Right lobe of liver (tissue), 6 donors: ENCODE measurements at regions not wholly inside any gene's neighbourhood (a gene's known extent, or its start where the extent isn't known, plus 50 kb on each side); places are given as distances from the start of the nearest gene placed in this dataset.

ENCODE experiments used
- ATAC-seq, 4 donors: fragments of 200-7000 bp; cut with Tn5 transposase; one replicate each; pipeline ENCODE4 v1.9.1; 2020; ENCODE audit warnings: mild to moderate bottlenecking in 4 of 4, moderate library complexity in 4 of 4
- DNase-seq, 3 donors: peaks; one replicate each; pipeline ENCODE4 v3.0.0-alpha.2; 2020
- H3K27ac ChIP-seq, 3 donors: fragments of 200-600 bp; one replicate each; pipeline ENCODE4 v1.8.0; 2022
- H3K27me3 ChIP-seq, 2 donors: fragments of 200-600 bp; one replicate each; pipeline ENCODE4 v1.8.0; 2022
- H3K36me3 ChIP-seq, 4 donors: fragments of 200-600 bp; sonication (generic) in 1 of 4; one replicate each; pipeline versions ENCODE4 v1.5.1 to v1.8.0; 2017 to 2022; ENCODE audit warnings: control low read depth in 1 of 4
- H3K4me1 ChIP-seq, 4 donors: fragments of 200-600 bp; sonication (generic) in 1 of 4; one replicate each; pipeline versions ENCODE4 v1.5.1 to v1.8.0; 2017 to 2022; ENCODE audit warnings: control low read depth in 1 of 4
- H3K4me3 ChIP-seq, 3 donors: fragments of 200-600 bp; one replicate each; pipeline ENCODE4 v1.8.0; 2022
- H3K9me3 ChIP-seq, 4 donors: fragments of 200-600 bp; sonication (generic) in 1 of 4; one replicate each; pipeline versions ENCODE4 v1.5.1 to v1.8.0; 2017 to 2022; ENCODE audit warnings: control low read depth in 1 of 4
- POLR2A ChIP-seq: fragments of 450-650 bp; IDR thresholded peaks from one replicate; pipeline ENCODE4 v1.6.1; 2017; ENCODE audit warnings: antibody characterized with exemption, mild to moderate bottlenecking
- WGBS: methylation state at CpG from one replicate; pipeline ENCODE4 v1.1.6; 2018; ENCODE audit warnings: low coverage, low lambda C conversion rate; ENCODE audit not compliant: insufficient coverage; ENCODE audit errors: missing lambda C conversion rate; 5-methylcytosine and 5-hydroxymethylcytosine counted together
- intact Hi-C, 2 donors: fragments of 100-400 bp; cut with DNase I; formaldehyde crosslinking; loops; one replicate each; pipeline versions ENCODE4 v1.11.2 to v1.14.1; 2022
- TF ChIP-seq, protein P1 (sequence below), 4 donors: fragments of 200-600 bp in 3 of 4; fragments of 450-650 bp in 1 of 4; IDR thresholded peaks; one replicate each; pipeline versions ENCODE4 v1.5.1 to v1.8.0; 2016 to 2022; ENCODE audit warnings: antibody characterized with exemption in 4 of 4, mild to moderate bottlenecking in 2 of 4
- donor health status: DM: no; HTN: yes; CAD: no.
- donor health status: DM: no; HTN: no; CAD: no.
- donor health status: DM: no; HTN: no; CAD: no.
- donor health status: DM: no; HTN: yes; CAD: no.
- donor health status: DM: no; HTN: yes; CAD: no.

DNA sequence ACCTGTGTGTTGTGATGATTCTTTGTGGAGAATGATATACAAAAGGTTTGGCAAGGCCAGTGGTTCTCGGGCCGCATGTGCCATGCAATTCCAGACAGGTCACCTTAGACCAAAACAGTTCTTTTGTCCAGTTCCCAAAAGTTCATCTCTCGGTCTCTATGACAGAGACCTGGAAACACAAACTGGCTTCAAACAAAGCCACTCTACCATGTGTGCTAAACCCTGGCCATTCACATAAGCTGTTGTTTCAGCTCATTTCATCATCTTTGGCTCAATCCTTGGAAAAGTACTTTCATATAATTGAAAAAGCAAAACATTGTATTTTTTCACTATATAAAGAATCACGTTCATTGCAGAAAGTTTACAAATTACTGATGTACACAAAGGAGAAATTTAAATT is 210.5 kb upstream of the SEMA6A start:
- Histone ChIP-seq H3K9me3 (peaks cover 0 to 3% (median 0%) of the 10 kb centered on the region in 4 donors), H3K27ac (no peak overlapping the region), H3K4me3 (no peak overlapping the region), H3K27me3 (no peaks in the 10 kb centered on the region), H3K36me3 (no peaks in the 10 kb centered on the region), H3K4me1 (no peaks in the 10 kb centered on the region)
- 84% methylated on average over 3 of the region's 4 CpGs for WGBS
- TF ChIP-seq POLR2A, result no peak
- TF ChIP-seq, protein P1, sequence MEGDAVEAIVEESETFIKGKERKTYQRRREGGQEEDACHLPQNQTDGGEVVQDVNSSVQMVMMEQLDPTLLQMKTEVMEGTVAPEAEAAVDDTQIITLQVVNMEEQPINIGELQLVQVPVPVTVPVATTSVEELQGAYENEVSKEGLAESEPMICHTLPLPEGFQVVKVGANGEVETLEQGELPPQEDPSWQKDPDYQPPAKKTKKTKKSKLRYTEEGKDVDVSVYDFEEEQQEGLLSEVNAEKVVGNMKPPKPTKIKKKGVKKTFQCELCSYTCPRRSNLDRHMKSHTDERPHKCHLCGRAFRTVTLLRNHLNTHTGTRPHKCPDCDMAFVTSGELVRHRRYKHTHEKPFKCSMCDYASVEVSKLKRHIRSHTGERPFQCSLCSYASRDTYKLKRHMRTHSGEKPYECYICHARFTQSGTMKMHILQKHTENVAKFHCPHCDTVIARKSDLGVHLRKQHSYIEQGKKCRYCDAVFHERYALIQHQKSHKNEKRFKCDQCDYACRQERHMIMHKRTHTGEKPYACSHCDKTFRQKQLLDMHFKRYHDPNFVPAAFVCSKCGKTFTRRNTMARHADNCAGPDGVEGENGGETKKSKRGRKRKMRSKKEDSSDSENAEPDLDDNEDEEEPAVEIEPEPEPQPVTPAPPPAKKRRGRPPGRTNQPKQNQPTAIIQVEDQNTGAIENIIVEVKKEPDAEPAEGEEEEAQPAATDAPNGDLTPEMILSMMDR (IDR thresholded peaks at IDR 0.05), result no peak
- no peak for ATAC-seq
- no peak for DNase-seq
- intact Hi-C loops, result no loop called here

DNA sequence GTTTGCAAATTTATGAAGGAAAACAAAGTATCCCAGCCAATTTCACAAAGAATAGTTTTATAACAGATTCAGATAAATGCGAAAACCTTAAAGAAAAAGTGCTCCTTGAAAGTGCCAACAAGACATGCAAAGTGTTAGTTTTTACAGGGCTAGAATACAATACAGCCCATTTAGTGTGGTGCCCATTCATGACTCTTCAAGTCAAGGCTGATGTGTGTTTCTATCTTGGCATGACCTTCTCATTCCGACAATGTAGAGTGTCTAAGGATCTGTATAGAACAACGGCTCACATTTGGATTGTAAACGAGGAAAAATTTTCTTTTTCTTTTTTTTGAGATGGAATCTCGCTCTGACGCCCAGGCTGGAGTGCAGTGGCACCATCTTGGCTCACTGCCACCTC is 205.2 kb upstream of the SEMA6A start:
- WGBS, result 82% methylated on average over 6 of the region's 6 CpGs
- intact Hi-C loops, result no loop called here
- H3K36me3 ChIP-seq, result no peaks in the 10 kb centered on the region
- no peak overlapping the region for H3K27ac ChIP-seq
- no peak overlapping the region for H3K4me3 ChIP-seq
- DNase-seq (no peak), ATAC-seq (no peak)
- no peaks in the 10 kb centered on the region for H3K9me3 ChIP-seq
- no peaks in the 10 kb centered on the region for H3K27me3 ChIP-seq
- H3K4me1 ChIP-seq, result no peaks in the 10 kb centered on the region
- no peak for TF ChIP-seq POLR2A
- TF ChIP-seq, protein P1 (IDR thresholded peaks at IDR 0.05), result no peak

DNA sequence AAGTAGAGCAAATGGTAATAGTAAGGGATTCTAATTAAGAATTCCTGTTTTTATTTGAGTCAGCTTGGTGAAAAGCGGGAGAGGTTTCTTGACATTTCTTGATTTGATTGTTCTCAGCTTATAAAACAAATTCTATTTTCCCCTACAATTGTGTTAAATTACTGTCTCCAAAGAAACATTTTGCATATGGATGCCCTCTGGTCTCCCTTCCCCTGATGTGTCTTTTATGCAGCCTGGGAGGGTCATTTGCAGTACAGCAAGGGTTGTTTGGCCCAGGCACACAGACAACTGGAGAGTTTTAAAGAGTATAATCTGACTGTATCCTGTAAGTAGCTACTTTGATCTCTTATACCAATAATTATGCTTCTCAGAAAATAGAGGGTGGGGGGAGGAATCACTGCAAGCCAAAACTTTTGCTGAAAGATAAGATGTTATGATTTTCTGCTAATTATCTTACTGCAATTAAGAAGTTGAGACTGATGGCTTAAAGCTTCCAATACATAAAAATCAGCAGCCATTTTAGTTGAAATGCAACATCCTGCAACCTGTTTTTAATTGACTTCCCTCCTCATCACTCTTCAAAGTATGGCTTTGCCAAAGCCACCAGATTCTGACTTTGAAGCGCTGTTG is 204.1 kb upstream of the SEMA6A start:
- DNase-seq (no peak), ATAC-seq (no peak)
- Histone ChIP-seq H3K36me3 (no peaks in the 10 kb centered on the region), H3K27ac (no peak overlapping the region), H3K9me3 (no peaks in the 10 kb centered on the region), H3K4me3 (no peak overlapping the region), H3K4me1 (no peaks in the 10 kb centered on the region), H3K27me3 (no peaks in the 10 kb centered on the region)
- WGBS, result 78% methylated on average over 2 of the region's 2 CpGs
- intact Hi-C loops, result no loop called here
- TF ChIP-seq POLR2A, result no peak
- TF ChIP-seq, protein P1 (IDR thresholded peaks at IDR 0.05), result no peak

DNA sequence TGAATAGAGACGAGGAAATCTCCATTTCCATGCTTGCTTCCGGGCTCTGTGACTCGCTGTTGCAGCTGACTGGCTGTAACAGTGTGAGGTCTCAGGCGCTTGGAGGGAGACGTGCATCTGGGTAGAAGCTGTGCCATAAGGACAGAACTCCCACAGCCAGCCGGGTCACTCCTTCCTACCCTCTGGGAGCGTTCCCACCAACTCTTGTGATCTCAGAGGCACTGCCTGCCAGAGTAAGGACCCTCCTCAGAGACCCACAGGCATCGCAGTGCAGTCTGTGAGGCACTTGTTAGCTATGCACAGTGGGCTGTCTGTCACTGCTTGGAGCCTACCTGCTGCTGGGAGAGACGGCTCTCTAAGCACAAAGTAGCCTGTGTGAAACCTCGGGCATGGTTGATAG is 203.4 kb upstream of the SEMA6A start:
- ATAC-seq, result peak in 3 of 4 donors; percentile 45 to 64 (median 62)
- WGBS, result 33% methylated on average over 2 of the region's 10 CpGs

More for the DNA sequence above, 203.4 kb upstream of the SEMA6A start:
- intact Hi-C loops, result no loop called here
- Histone ChIP-seq H3K9me3 (no peaks in the 10 kb centered on the region), H3K27ac (no peak overlapping the region), H3K4me1 (no peaks in the 10 kb centered on the region), H3K36me3 (no peaks in the 10 kb centered on the region), H3K4me3 (no peak overlapping the region), H3K27me3 (no peaks in the 10 kb centered on the region)
- TF ChIP-seq, protein P1 (IDR thresholded peaks at IDR 0.05), result no peak
- no peak for TF ChIP-seq POLR2A
- DNase-seq, result no peak
